ENCODE measurements at regions not wholly inside any gene's neighbourhood (a gene's known extent, or its start where the extent isn't known, plus 50 kb on each side); places are given as distances from the start of the nearest gene placed in this dataset.

DNA sequence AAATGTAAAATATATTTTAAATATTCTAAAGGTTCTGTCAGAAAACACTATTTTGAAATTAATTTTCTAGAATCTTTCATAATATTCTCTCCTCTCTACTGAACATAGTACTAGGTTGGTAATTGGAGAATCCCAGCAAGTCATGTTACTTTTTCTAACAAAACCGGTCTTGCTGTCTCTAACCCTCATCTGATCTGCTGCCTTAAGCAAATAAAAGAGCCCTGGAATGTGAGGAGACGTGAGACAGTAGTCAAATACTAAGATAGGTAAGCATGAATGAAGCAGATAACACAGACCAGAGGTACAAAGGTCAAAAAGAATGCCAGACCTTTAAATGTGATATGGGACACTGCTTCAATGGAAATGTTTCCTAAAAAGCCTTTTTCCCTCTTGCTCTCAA is 462.4 kb upstream of the NUPR2 start:
- 27 to 41% (median 35%) methylated on average over 2 of the region's 2 CpGs for WGBS, 4 donors
- no peaks in the 10 kb centered on the region for H3K27me3 ChIP-seq
- DNase-seq, result no peak
- no peak overlapping the region for H3K27ac ChIP-seq
- intact Hi-C loops (cut with DNase I), result no loop called here
- TF ChIP-seq, protein P1, sequence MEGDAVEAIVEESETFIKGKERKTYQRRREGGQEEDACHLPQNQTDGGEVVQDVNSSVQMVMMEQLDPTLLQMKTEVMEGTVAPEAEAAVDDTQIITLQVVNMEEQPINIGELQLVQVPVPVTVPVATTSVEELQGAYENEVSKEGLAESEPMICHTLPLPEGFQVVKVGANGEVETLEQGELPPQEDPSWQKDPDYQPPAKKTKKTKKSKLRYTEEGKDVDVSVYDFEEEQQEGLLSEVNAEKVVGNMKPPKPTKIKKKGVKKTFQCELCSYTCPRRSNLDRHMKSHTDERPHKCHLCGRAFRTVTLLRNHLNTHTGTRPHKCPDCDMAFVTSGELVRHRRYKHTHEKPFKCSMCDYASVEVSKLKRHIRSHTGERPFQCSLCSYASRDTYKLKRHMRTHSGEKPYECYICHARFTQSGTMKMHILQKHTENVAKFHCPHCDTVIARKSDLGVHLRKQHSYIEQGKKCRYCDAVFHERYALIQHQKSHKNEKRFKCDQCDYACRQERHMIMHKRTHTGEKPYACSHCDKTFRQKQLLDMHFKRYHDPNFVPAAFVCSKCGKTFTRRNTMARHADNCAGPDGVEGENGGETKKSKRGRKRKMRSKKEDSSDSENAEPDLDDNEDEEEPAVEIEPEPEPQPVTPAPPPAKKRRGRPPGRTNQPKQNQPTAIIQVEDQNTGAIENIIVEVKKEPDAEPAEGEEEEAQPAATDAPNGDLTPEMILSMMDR (IDR thresholded peaks at IDR 0.05), result no peak
- TF ChIP-seq POLR2A (IDR thresholded peaks at IDR 0.05), result no peak
- peaks cover 0 to 3% (median 0%) of the 10 kb centered on the region in 3 donors for H3K9me3 ChIP-seq (replicated peaks in 1 of 3)
- no peaks in the 10 kb centered on the region for H3K36me3 ChIP-seq (replicated peaks in 1 of 2)
- no peak overlapping the region for H3K4me3 ChIP-seq
- H3K4me1 ChIP-seq (replicated peaks in 1 of 2), result no peaks in the 10 kb centered on the region

DNA sequence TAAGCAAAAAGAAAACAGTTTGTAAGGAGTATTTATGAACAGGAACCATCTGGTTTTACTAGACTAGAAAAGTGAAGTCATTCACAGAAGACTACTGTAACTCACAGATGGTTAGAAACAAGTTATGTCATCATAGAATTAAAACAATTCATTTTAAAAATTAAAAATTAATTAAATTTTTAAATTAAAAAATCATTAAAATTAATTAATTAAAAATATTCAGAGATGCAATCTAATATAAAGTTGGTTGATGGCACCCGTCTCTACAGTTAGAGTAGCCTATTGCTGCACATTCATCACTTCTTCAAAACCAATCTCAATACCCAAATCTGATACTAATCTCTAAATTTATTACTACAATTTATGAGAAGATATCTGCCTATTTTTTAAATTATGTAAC is 454.8 kb upstream of the NUPR2 start:
- Histone ChIP-seq H3K36me3 (replicated peaks in 1 of 2) (no peaks in the 10 kb centered on the region), H3K4me1 (replicated peaks in 1 of 2) (no peaks in the 10 kb centered on the region), H3K27ac (no peak overlapping the region), H3K27me3 (no peaks in the 10 kb centered on the region), H3K4me3 (no peak overlapping the region), H3K9me3 (replicated peaks in 1 of 3) (no peaks in the 10 kb centered on the region)
- WGBS, 4 donors, result 62 to 81% (median 69%) methylated on average over 1 of the region's 1 CpG
- TF ChIP-seq POLR2A (IDR thresholded peaks at IDR 0.05), result no peak
- TF ChIP-seq, protein P1 (IDR thresholded peaks at IDR 0.05), result no peak
- DNase-seq, result no peak
- intact Hi-C loops (cut with DNase I), result no loop called here

DNA sequence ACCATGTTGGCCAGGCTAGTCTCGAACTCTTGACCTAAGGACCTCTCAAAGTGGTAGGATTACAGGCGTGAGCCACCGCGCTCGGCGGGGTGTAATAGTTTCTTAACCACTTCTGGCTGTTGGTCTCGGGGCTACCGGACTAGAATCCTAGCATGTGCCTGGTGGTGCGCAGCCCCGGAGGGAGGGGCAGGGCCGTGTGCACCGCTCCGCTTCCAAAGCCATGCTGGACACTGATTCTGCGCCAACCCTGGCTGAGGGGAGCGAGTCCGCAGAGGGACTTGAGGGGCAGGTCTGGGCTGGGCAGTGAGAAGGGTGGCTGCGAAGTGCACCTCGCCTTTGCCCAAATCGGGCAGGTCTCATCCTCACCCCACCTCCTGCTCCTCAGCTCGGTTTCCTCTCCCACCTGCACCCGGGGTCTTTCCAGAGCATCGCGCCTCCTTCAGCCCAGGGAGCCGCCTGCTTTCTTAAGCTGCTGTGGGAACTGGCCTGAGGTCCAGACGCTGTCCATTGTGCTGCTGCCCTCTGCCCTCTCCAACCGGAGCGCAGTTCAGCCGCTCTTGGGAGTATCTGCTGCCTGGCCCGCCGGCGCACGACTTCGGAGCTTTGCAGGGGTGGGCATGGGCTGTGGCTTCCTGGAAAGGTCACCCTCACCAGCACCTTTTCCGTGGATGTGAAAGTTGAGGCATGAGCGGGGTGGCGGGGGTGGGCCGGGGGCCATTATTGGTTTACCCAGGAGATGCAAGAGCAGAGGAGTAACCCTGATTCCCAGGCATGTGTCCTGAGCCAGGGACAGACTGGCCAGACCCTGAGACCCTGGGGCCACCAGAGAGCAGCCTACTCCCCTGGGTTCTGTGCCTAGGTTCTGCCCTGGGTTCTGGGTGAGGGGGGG is 422.6 kb upstream of the NUPR2 start:
- no peak overlapping the region for H3K4me3 ChIP-seq

DNA sequence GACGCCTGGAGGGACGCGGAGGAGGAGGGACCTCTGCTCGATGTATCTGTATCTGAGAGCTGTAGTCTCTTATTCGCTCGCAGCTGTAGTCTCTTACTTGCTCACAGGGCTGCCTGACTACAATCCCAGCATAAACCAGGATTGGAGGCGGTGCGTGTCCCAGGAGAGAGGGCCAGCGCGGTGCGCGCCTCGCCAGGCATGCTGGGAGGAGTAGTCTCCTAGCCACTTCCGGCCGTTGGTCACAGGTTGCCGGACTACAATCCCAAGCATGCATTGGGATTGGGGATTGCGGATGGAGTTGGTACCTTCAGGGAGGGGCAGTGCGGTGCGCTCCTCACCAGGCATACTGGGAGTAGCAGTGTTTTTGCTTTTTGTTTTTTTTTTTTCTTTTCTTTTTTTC is 421.7 kb upstream of the NUPR2 start:
- no peak overlapping the region for H3K27ac ChIP-seq
- DNase-seq, result no peak
- WGBS, 4 donors, result 14 to 42% (median 20%) methylated on average over 14 to 19 of the region's 19 CpGs
- no peak overlapping the region for H3K4me3 ChIP-seq
- no peaks in the 10 kb centered on the region for H3K27me3 ChIP-seq
- H3K4me1 ChIP-seq (replicated peaks in 1 of 2), result no peaks in the 10 kb centered on the region
- TF ChIP-seq POLR2A (IDR thresholded peaks at IDR 0.05), result no peak
- TF ChIP-seq, protein P1 (IDR thresholded peaks at IDR 0.05), result no peak
- intact Hi-C loops (cut with DNase I), result no loop called here
- peaks cover 0 to 7% (median 0%) of the 10 kb centered on the region in 3 donors for H3K9me3 ChIP-seq (replicated peaks in 1 of 3)
- no peaks in the 10 kb centered on the region for H3K36me3 ChIP-seq (replicated peaks in 1 of 2)

More for the DNA sequence above, 422.6 kb upstream of the NUPR2 start:
- no peaks in the 10 kb centered on the region for H3K4me1 ChIP-seq (replicated peaks in 1 of 2)
- H3K9me3 ChIP-seq (replicated peaks in 1 of 3), result no peaks in the 10 kb centered on the region
- TF ChIP-seq, protein P1 (IDR thresholded peaks at IDR 0.05), result no peak
- TF ChIP-seq POLR2A (IDR thresholded peaks at IDR 0.05), result no peak
- no peak for DNase-seq
- H3K27ac ChIP-seq, result no peak overlapping the region
- intact Hi-C loops (cut with DNase I), result no loop called here
- H3K27me3 ChIP-seq, result no peaks in the 10 kb centered on the region
- no peaks in the 10 kb centered on the region for H3K36me3 ChIP-seq (replicated peaks in 1 of 2)
- whole genome bisulfite sequencing, 4 donors, result 35 to 61% (median 42%) methylated on average over 20 to 37 of the region's 37 CpGs
